HepG2 (cell line): ENCODE measurements at regions not wholly inside any gene's neighbourhood (a gene's known extent, or its start where the extent isn't known, plus 50 kb on each side); places are given as distances from the start of the nearest gene placed in this dataset.

Source experiments
- ELF1 ChIP-seq: sonication (generic); formaldehyde crosslinking; IDR thresholded peaks from 2 replicates; pipeline ENCODE4 v1.4.0; 2020; ENCODE audit warnings: missing genetic modification reagents
- ETV5 ChIP-seq: IDR thresholded peaks from 2 replicates; pipeline ENCODE4 v1.6.1; 2018; ENCODE audit warnings: missing biosample characterization, missing genetic modification reagents, inconsistent platforms, borderline replicate concordance
- GATAD2A ChIP-seq: IDR thresholded peaks from 2 replicates; pipeline ENCODE4 v1.6.1; 2016
- NCOR1 ChIP-seq: fragments of 200-600 bp; sonication (generic); IDR thresholded peaks from 2 replicates; pipeline ENCODE4 v1.7.0; 2017; ENCODE audit warnings: antibody characterized with exemption, low read length, borderline replicate concordance
- POLR2G ChIP-seq: fragments of 200-400 bp; formaldehyde crosslinking; IDR thresholded peaks from 2 replicates; pipeline ENCODE4 v1.6.1; 2018; ENCODE audit warnings: mild to moderate bottlenecking, low read depth, low read length, moderate library complexity
- RFX5 ChIP-seq: IDR thresholded peaks from 2 replicates; pipeline ENCODE4 v1.6.1; 2011; ENCODE audit warnings: low read depth, low read length, improper control_type of control experiment
- SNAPC2 ChIP-seq: sonication (generic); formaldehyde crosslinking; IDR thresholded peaks from 2 replicates; pipeline ENCODE4 v1.8.1; 2022; ENCODE audit warnings: mild to moderate bottlenecking, missing genetic modification reagents
- SOX5 ChIP-seq: IDR thresholded peaks from 2 replicates; pipeline ENCODE4 v1.6.1; 2016; ENCODE audit warnings: borderline replicate concordance
- SOX6 ChIP-seq, 2 experiments: fragments of 450-650 bp in 1 of 2; sonication (generic) in 1 of 2; formaldehyde crosslinking in 1 of 2; IDR thresholded peaks; 2 replicates each; pipeline versions ENCODE4 v1.4.0 to v1.6.1; 2017 to 2020; ENCODE audit warnings: antibody characterized with exemption in 1 of 2, mild to moderate bottlenecking in 1 of 2, missing genetic modification reagents in 1 of 2
- ZFYVE20 ChIP-seq: sonication (generic); formaldehyde crosslinking; IDR thresholded peaks from 2 replicates; pipeline ENCODE4 v1.8.0; 2023; ENCODE audit warnings: low read depth, mild to moderate bottlenecking, moderate library complexity, missing genetic modification reagents, borderline replicate concordance
- ZNF557 ChIP-seq: sonication (generic); formaldehyde crosslinking; IDR thresholded peaks from 2 replicates; pipeline ENCODE4 v1.4.0; 2020; ENCODE audit warnings: missing genetic modification reagents
- TF ChIP-seq, protein P1 (sequence below): sonication (generic); formaldehyde crosslinking; IDR thresholded peaks from 2 replicates; pipeline ENCODE4 v1.4.0; 2020; ENCODE audit warnings: missing genetic modification reagents

DNA sequence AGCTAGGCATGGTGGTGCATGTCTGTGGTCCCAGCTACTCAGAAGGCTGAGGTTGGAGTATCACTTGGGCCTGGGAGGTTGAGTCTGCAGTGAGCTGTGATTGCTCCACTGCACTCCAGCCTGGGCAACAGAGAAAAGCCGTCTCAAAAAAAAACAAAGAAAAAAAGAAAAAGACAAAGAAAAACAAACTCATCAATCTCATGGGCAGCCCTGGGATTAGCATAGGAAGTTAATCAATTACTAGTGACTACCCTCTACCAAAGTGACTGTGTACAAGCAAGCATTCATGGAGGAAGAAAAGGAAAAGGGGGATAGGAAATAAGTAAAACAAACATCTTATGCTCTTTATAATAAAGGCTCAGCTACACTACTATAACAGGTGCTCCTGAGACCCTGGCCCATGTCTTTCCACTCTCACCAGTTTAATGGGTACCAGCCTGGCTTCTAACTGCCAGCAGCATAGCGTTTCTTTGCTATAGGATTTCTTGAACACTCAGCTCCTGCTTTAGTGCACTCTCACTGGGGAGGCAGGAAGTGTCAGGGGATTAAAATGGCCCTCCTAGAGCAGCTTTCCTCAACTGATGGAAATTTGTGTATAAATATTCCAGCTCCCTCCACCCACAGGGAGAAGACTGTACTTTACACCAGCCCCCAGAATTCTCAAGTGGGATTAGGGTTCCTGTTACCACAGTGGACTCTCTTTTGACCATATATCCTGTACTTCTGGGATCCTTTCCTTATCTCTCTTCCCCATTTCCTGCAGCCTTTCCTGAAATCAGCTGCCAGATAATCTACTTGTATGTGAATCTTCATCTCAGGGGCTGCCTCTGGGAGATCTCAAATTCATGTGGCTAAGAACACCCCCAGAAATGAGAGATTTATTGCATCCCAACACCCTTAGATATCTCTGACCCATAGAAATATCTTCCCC is 91.3 kb upstream of the GLS start (continued):
- 0 out of 2 replicates have a peak, but pooled peaks have one; percentile 64 for TF ChIP-seq SNAPC2 (CRISPR knock-in tag)
- TF ChIP-seq GATAD2A (CRISPR knock-in tag): peak; percentile 27; the same call in 1 of the 2 replicates
- TF ChIP-seq NCOR1: no peak
- no peak for TF ChIP-seq ZNF557 (CRISPR knock-in tag)
- no peak for TF ChIP-seq SOX6 (IDR thresholded peaks at IDR 0.05)
- peak; percentile 68 for TF ChIP-seq SOX6 (CRISPR knock-in tag; IDR thresholded peaks at IDR 0.05)
- TF ChIP-seq POLR2G: no peak
- TF ChIP-seq, protein P1, sequence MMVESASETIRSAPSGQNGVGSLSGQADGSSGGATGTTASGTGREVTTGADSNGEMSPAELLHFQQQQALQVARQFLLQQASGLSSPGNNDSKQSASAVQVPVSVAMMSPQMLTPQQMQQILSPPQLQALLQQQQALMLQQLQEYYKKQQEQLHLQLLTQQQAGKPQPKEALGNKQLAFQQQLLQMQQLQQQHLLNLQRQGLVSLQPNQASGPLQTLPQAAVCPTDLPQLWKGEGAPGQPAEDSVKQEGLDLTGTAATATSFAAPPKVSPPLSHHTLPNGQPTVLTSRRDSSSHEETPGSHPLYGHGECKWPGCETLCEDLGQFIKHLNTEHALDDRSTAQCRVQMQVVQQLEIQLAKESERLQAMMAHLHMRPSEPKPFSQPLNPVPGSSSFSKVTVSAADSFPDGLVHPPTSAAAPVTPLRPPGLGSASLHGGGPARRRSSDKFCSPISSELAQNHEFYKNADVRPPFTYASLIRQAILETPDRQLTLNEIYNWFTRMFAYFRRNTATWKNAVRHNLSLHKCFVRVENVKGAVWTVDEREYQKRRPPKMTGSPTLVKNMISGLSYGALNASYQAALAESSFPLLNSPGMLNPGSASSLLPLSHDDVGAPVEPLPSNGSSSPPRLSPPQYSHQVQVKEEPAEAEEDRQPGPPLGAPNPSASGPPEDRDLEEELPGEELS (CRISPR knock-in tag): peak; percentile 26; the same call in 1 of the 2 replicates
- TF ChIP-seq ELF1 (CRISPR knock-in tag): no peak
- no peak for TF ChIP-seq ETV5 (CRISPR knock-in tag)
- peak; percentile 60; the same call in 1 of the 2 replicates for TF ChIP-seq SOX5
- no peak for TF ChIP-seq RFX5
- TF ChIP-seq ZFYVE20: no peak
- TF ChIP-seq, all 625 proteins: peak for 11
